IMR-90 (cell line): ENCODE measurements at regions not wholly inside any gene's neighbourhood (a gene's known extent, or its start where the extent isn't known, plus 50 kb on each side); places are given as distances from the start of the nearest gene placed in this dataset.

Experiments used
- ATAC-seq: fragments of 200-7000 bp; cut with Tn5 transposase; 2 replicates; pipeline ENCODE4 v1.9.1; 2020; ENCODE audit warnings: low read depth, mild to moderate bottlenecking, moderate library complexity
- BruUV-seq: library from RNA; stranded (reverse); fragments of 400-500 nt; replicated peaks from 2 replicates; lab custom pipeline; 2021; lab: Mats Ljungman, UMichigan
- CTCF ChIA-PET: fragments of 300-600 bp; formaldehyde crosslinking; extraction: SDS; loops from one replicate; lab custom pipeline; 2021; ENCODE audit warnings: antibody characterized with exemption; lab: Yijun Ruan, JAX
- POLR2A ChIA-PET: fragments of 300-600 bp; sonication (Branson Sonifier 250); formaldehyde crosslinking; loops from one replicate; lab custom pipeline; 2022; ENCODE audit warnings: antibody characterized with exemption; ENCODE audit not compliant: unreplicated experiment; lab: Charles Lee
- DNase-seq: peaks from one replicate; pipeline ENCODE4 v3.0.0; 2013
- H2AFZ ChIP-seq: replicated peaks from 2 replicates; pipeline ENCODE3; 2013; ENCODE audit warnings: low read length, mild to moderate bottlenecking; ENCODE audit not compliant: poor library complexity
- H2AK5ac ChIP-seq: 2 replicates; pipeline ENCODE4 v1.6.1; 2013; ENCODE audit warnings: low read depth, low read length, inconsistent platforms
- H2AK9ac ChIP-seq: replicated peaks from 2 replicates; pipeline ENCODE3; 2013; ENCODE audit warnings: mild to moderate bottlenecking, low read depth, low read length, moderate library complexity; ENCODE audit not compliant: poor library complexity
- H2BK120ac ChIP-seq: 2 replicates; pipeline ENCODE4 v1.6.1; 2013; ENCODE audit warnings: low read depth, low read length, inconsistent platforms
- H2BK15ac ChIP-seq: 3 replicates; pipeline ENCODE4 v1.6.1; 2013; ENCODE audit warnings: low read depth, low read length, inconsistent platforms
- H2BK20ac ChIP-seq: 2 replicates; pipeline ENCODE4 v1.6.1; 2013; ENCODE audit warnings: low read depth, mild to moderate bottlenecking, inconsistent platforms, low read length, moderate library complexity
- H2BK5ac ChIP-seq: 2 replicates; pipeline ENCODE4 v1.6.1; 2013; ENCODE audit warnings: mild to moderate bottlenecking, low read depth, low read length, inconsistent platforms; ENCODE audit not compliant: poor library complexity, severe bottlenecking
- H3K14ac ChIP-seq: replicated peaks from 2 replicates; pipeline ENCODE4 v1.6.1; 2013; ENCODE audit warnings: low read depth, low read length, inconsistent platforms
- H3K18ac ChIP-seq: 2 replicates; pipeline ENCODE4 v1.6.1; 2013; ENCODE audit warnings: low read depth, low read length, control low read depth
- H3K23ac ChIP-seq: 2 replicates; pipeline ENCODE4 v1.6.1; 2013; ENCODE audit warnings: low read depth, low read length, inconsistent platforms
- H3K27ac ChIP-seq: 2 replicates; pipeline ENCODE4 v1.5.1; 2013; ENCODE audit warnings: mild to moderate bottlenecking, control low read depth, low read length; ENCODE audit not compliant: insufficient read depth
- H3K27me3 ChIP-seq: 2 replicates; pipeline ENCODE4 v1.6.1; 2013; ENCODE audit warnings: low read length; ENCODE audit not compliant: control insufficient read depth, insufficient read depth
- H3K36me3 ChIP-seq: 2 replicates; pipeline ENCODE4 v1.6.1; 2013; ENCODE audit warnings: low read length, mixed read lengths; ENCODE audit not compliant: control insufficient read depth, insufficient read depth
- H3K4ac ChIP-seq: 2 replicates; pipeline ENCODE4 v1.6.1; 2013; ENCODE audit warnings: low read depth, low read length, inconsistent platforms
- H3K4me1 ChIP-seq: 2 replicates; pipeline ENCODE4 v1.6.1; 2013; ENCODE audit warnings: low read length, mixed read lengths; ENCODE audit not compliant: control insufficient read depth, insufficient read depth
- H3K4me2 ChIP-seq: 2 replicates; pipeline ENCODE4 v1.6.1; 2013; ENCODE audit warnings: low read depth, mild to moderate bottlenecking, control low read depth, low read length, moderate library complexity
- H3K4me3 ChIP-seq: 2 replicates; pipeline ENCODE4 v1.5.1; 2013; ENCODE audit warnings: low read depth, mild to moderate bottlenecking, control low read depth, low read length, moderate library complexity; ENCODE audit not compliant: insufficient read depth
- H3K56ac ChIP-seq: 2 replicates; pipeline ENCODE4 v1.6.1; 2013; ENCODE audit warnings: low read length, inconsistent platforms; ENCODE audit not compliant: insufficient read depth; ENCODE audit errors: extremely low read depth
- H3K79me1 ChIP-seq, 2 experiments: 2 replicates each; pipeline ENCODE4 v1.6.1; 2013; ENCODE audit warnings: low read length in 2 of 2, inconsistent platforms in 1 of 2, low read depth in 1 of 2
- H3K9ac ChIP-seq: 2 replicates; pipeline ENCODE4 v1.6.1; 2013; ENCODE audit warnings: low read depth, low read length, control low read depth
- H3K9me1 ChIP-seq: 2 replicates; pipeline ENCODE4 v1.6.1; 2013; ENCODE audit warnings: low read length, inconsistent platforms; ENCODE audit not compliant: insufficient read depth
- H3K9me3 ChIP-seq: 2 replicates; pipeline ENCODE4 v1.6.1; 2013; ENCODE audit warnings: low read length; ENCODE audit not compliant: control insufficient read depth, insufficient read depth
- H4K20me1 ChIP-seq: 2 replicates; pipeline ENCODE4 v1.6.1; 2013; ENCODE audit warnings: low read length, inconsistent platforms; ENCODE audit not compliant: insufficient read depth
- H4K5ac ChIP-seq: 2 replicates; pipeline ENCODE4 v1.6.1; 2013; ENCODE audit warnings: mild to moderate bottlenecking, low read depth, low read length, control low read depth
- H4K8ac ChIP-seq, 2 experiments: 2 replicates each; pipeline ENCODE4 v1.6.1; 2013; ENCODE audit warnings: low read depth in 2 of 2, low read length in 2 of 2, control low read depth in 1 of 2, inconsistent platforms in 1 of 2
- H4K91ac ChIP-seq: 2 replicates; pipeline ENCODE4 v1.6.1; 2013; ENCODE audit warnings: low read depth, low read length, inconsistent platforms; ENCODE audit not compliant: insufficient read depth
- CEBPB ChIP-seq: IDR thresholded peaks from 2 replicates; pipeline ENCODE4 v1.6.1; 2012; ENCODE audit warnings: low read depth, low read length, improper control_type of control experiment
- MXI1 ChIP-seq: IDR thresholded peaks from 2 replicates; pipeline ENCODE4 v1.6.1; 2012; ENCODE audit warnings: low read depth, mild to moderate bottlenecking, low read length, moderate library complexity, borderline replicate concordance
- POLR2A ChIP-seq: IDR thresholded peaks from 2 replicates; pipeline ENCODE4 v1.6.1; 2012; ENCODE audit warnings: mild to moderate bottlenecking, low read depth, low read length
- RAD21 ChIP-seq: IDR thresholded peaks from 2 replicates; pipeline ENCODE4 v1.6.1; 2012; ENCODE audit warnings: low read length, improper control_type of control experiment
- RCOR1 ChIP-seq: IDR thresholded peaks from 2 replicates; pipeline ENCODE4 v1.6.1; 2012; ENCODE audit warnings: mild to moderate bottlenecking, low read length, improper control_type of control experiment; ENCODE audit not compliant: insufficient replicate concordance
- RFX5 ChIP-seq: IDR thresholded peaks from 2 replicates; pipeline ENCODE4 v1.8.0; 2012; ENCODE audit warnings: low read depth, mild to moderate bottlenecking, low read length, moderate library complexity
- WGBS, 2 experiments: methylation state at CpG; one replicate each; pipeline versions ENCODE4 v1.1.5 to v1.1.7; 2013; ENCODE audit warnings: missing lambda C conversion rate in 2 of 2; ENCODE audit not compliant: insufficient read length in 1 of 2; ENCODE audit errors: extremely low coverage in 2 of 2; 5-methylcytosine and 5-hydroxymethylcytosine counted together
- dilution Hi-C: fragments of 300-500 bp; cut with HindIII; formaldehyde crosslinking; loops from one replicate; pipeline ENCODE4 v1.14.3; 2018; ENCODE audit warnings: low sequenced_read_pairs; ENCODE audit not compliant: unreplicated experiment
- in situ Hi-C: fragments of 300-500 bp; cut with MboI; formaldehyde crosslinking; loops from 3 replicates; pipeline ENCODE4 v1.14.3; 2019; ENCODE audit warnings: low sequenced_read_pairs, inconsistent platforms, mixed read lengths
- intact Hi-C: fragments of 100-400 bp; cut with micrococcal nuclease; formaldehyde crosslinking; loops from 2 replicates; pipeline ENCODE4 v1.10.0; 2022
- TF ChIP-seq, protein P1 (sequence below): fragments of 150-350 bp; IDR thresholded peaks from 2 replicates; pipeline ENCODE4 v1.6.1; 2017; ENCODE audit warnings: mild to moderate bottlenecking, antibody characterized with exemption, low read length, low read depth
- TF ChIP-seq, protein P2 (sequence below): fragments of 150-350 bp; IDR thresholded peaks from 2 replicates; pipeline ENCODE4 v1.6.1; 2016; ENCODE audit warnings: low read depth, mild to moderate bottlenecking, low read length, moderate library complexity, borderline replicate concordance

DNA sequence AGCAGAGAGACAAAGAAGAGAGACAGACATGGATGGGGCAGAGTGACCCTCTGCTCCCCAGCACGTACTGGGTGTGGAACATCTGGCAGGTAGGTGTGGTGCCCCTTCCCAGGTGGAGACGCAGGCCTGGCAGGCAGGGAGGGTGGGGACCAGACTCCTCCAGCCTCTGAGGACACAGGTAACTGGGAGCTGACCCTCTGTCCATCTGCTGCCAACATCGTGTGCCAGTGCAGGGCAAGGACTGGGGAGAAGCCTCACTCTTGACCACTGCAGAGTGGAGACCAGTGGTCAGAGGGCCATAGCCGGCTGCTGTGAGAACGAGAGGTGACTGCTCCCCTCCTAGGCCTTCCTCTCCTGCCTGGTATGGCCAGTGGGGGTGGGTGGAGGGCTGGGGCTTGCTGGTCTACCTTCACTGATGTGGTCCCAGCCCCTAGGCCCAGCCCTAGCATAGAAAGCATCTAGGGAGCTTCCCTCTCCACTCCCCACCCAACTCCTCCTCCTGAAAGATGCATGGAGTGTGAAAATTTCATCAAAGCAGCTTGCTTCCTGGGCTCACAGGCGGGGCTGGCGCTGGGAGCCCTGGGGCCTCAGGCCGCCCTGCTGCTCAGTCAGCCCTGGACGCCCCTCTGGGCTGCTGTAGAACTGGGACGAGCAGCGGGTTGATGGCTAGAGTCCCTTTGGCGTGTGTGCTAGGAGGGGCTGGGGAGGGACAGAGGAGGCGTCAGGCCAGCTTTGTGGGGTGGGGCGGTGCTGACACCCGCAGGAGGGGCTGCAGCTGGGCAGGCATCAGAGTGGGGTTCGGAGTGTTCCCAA is 90.3 kb downstream of the PLXNA1 start:
- no peaks in the 10 kb centered on the region for H3K4me1 ChIP-seq
- H3K18ac ChIP-seq, result no peak overlapping the region
- H2AFZ ChIP-seq, result no peak overlapping the region
- H2AK5ac ChIP-seq, result no peak overlapping the region
- in situ Hi-C loops (no loop called here), intact Hi-C loops (no loop called here), dilution Hi-C loops (no loop called here)
- no peak overlapping the region for H4K91ac ChIP-seq
- H3K9me3 ChIP-seq, result no peaks in the 10 kb centered on the region
- H3K27me3 ChIP-seq, result peaks cover 21% of the 10 kb centered on the region
- no CpG with 5 or more reads among the region's 16 CpGs for WGBS, 2 experiments
- H3K9ac ChIP-seq, result no peak overlapping the region
- no peaks in the 10 kb centered on the region for H3K79me1 ChIP-seq
- no peak overlapping the region for H3K4me3 ChIP-seq
- H3K36me3 ChIP-seq, result no peaks in the 10 kb centered on the region
- H3K4me2 ChIP-seq, result no peak overlapping the region
- H4K20me1 ChIP-seq, result no peaks in the 10 kb centered on the region
- no peak overlapping the region for H2BK5ac ChIP-seq
- TF ChIP-seq, protein P1, sequence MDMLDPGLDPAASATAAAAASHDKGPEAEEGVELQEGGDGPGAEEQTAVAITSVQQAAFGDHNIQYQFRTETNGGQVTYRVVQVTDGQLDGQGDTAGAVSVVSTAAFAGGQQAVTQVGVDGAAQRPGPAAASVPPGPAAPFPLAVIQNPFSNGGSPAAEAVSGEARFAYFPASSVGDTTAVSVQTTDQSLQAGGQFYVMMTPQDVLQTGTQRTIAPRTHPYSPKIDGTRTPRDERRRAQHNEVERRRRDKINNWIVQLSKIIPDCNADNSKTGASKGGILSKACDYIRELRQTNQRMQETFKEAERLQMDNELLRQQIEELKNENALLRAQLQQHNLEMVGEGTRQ, result no peak
- no peak for TF ChIP-seq MXI1
- TF ChIP-seq RAD21, result no peak
- TF ChIP-seq RFX5, result no peak
- TF ChIP-seq RCOR1, result no peak
- TF ChIP-seq, protein P2, sequence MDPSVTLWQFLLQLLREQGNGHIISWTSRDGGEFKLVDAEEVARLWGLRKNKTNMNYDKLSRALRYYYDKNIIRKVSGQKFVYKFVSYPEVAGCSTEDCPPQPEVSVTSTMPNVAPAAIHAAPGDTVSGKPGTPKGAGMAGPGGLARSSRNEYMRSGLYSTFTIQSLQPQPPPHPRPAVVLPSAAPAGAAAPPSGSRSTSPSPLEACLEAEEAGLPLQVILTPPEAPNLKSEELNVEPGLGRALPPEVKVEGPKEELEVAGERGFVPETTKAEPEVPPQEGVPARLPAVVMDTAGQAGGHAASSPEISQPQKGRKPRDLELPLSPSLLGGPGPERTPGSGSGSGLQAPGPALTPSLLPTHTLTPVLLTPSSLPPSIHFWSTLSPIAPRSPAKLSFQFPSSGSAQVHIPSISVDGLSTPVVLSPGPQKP, result no peak
- TF ChIP-seq CEBPB, result no peak
- TF ChIP-seq POLR2A, result no peak
- no peak overlapping the region for H3K23ac ChIP-seq
- no peak overlapping the region for H3K14ac ChIP-seq
- no peak overlapping the region for H3K4ac ChIP-seq
- no peak overlapping the region for H2BK15ac ChIP-seq
- no TSS peak for BruUV-seq
- H3K27ac ChIP-seq, result no peak overlapping the region
- no peak overlapping the region for H2AK9ac ChIP-seq
- no peak overlapping the region for H2BK20ac ChIP-seq
- ATAC-seq, result no peak
- no peak overlapping the region for H4K8ac ChIP-seq
- no peak overlapping the region for H2BK120ac ChIP-seq
- ChIA-PET CTCF (no interaction called here), POLR2A (no interaction called here)
- no peaks in the 10 kb centered on the region for H3K9me1 ChIP-seq
- DNase-seq, result no peak
- no peak overlapping the region for H4K5ac ChIP-seq
- H3K56ac ChIP-seq, result no peak overlapping the region
